ENCODE measurements at regions not wholly inside any gene's neighbourhood (a gene's known extent, or its start where the extent isn't known, plus 50 kb on each side); places are given as distances from the start of the nearest gene placed in this dataset.

- no peak for TF ChIP-seq POLR2A (IDR thresholded peaks at IDR 0.05)
- TF ChIP-seq, protein P1, sequence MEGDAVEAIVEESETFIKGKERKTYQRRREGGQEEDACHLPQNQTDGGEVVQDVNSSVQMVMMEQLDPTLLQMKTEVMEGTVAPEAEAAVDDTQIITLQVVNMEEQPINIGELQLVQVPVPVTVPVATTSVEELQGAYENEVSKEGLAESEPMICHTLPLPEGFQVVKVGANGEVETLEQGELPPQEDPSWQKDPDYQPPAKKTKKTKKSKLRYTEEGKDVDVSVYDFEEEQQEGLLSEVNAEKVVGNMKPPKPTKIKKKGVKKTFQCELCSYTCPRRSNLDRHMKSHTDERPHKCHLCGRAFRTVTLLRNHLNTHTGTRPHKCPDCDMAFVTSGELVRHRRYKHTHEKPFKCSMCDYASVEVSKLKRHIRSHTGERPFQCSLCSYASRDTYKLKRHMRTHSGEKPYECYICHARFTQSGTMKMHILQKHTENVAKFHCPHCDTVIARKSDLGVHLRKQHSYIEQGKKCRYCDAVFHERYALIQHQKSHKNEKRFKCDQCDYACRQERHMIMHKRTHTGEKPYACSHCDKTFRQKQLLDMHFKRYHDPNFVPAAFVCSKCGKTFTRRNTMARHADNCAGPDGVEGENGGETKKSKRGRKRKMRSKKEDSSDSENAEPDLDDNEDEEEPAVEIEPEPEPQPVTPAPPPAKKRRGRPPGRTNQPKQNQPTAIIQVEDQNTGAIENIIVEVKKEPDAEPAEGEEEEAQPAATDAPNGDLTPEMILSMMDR (IDR thresholded peaks at IDR 0.05) = no peak
Observed at GRCh38 chr16:66144641-66145040, 221.8 kb upstream of the CDH5 start.
